ENCODE measurements at regions not wholly inside any gene's neighbourhood (a gene's known extent, or its start where the extent isn't known, plus 50 kb on each side); places are given as distances from the start of the nearest gene placed in this dataset.

- no peak for DNase-seq (ENCODE audit: low read depth in 4 of 4, low spot score in 3 of 4)
These were observed 286.5 kb upstream of the SYT4 start for GRCh38 chr18:43563780-43564179.

DNA sequence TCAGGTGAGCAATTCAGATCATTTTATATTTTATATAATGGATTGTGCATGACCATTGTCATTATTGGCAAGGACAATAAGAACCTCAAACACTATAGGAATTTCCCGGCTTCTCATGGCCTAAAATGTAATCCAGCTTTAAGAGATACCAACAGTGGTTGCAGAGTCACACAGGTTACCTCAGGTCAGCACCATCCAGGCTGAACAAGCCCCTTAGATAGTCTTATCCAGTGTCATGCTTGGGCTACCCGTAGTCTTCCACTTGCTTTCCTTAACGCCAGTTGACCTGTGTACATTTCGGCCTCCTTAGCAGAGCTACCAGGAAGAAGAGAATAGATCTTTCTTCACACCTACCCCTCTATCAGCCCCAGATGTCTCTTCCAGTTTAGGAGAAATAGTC lies 293.3 kb upstream of the SYT4 start:
- DNase-seq (ENCODE audit: low read depth in 4 of 4, low spot score in 3 of 4), result no peak

GRCh38 chr18:43571078-43571689 lies 293.9 kb upstream of the SYT4 start:
- peak in 2 of 4 donors; percentile 39 to 45 for DNase-seq (ENCODE audit: low read depth in 4 of 4, low spot score in 3 of 4)

DNA sequence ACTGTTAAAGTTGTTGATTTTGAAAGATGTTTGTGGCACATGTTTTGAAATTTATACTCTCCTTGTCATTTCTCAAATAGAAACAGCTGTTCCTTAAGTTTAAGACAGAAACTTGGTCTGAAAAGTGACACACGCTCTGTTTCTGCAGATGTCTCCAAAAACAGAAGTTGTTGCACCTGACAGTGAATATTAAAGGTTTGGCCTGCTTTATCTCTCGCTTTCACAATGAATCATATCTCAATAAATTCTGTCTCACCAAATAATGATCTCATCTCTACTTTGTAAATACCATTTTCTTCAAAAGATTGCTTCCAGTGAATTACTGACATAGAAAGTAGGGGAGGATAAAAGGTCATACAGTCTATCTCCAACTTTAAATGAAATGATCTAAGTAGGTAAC lies 294.9 kb upstream of the SYT4 start:
- DNase-seq (ENCODE audit: low read depth in 4 of 4, low spot score in 3 of 4), result no peak

DNA sequence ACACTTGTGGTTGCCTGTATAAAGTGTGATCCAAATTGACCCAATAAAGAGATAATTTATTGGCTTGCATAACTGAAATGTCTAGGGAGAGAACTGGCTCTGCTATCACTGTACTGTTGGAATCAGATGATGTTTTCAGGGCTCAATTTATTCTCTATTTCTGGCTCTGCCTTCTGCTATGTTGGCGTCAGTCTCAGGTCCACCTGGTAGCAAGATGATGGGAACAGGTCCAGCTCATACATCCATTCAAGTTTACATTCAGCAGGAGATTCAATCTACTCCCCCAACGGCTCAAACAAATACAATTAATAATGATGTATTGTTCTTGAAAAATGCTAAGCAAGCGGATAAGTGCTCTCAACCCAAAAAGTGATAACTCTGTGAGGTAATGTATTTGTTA lies 297.7 kb upstream of the SYT4 start:
- DNase-seq (ENCODE audit: low read depth in 4 of 4, low spot score in 3 of 4), result no peak

GRCh38 chr18:43578211-43578610 lies 300.9 kb upstream of the SYT4 start:
- DNase-seq (ENCODE audit: low read depth in 4 of 4, low spot score in 3 of 4), result no peak

DNA sequence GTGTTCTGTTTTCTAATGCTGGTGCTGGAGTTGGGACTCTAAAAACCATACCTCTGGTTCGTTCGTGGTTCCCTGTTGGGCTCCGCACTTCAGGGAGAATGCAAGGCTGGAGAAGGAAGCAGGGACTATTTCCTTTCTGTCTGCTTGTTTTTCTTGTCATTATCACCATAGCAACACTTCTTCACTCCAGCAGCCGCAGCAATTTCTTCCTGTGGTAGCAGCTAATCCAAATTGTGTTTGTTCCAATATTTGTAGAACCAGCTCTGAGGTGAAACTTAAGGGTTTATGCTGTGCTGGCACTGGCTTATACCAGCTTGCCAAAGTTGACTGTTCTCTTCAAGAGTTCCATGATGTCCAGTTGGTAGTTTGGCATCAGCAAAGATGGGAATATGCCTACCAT lies 301.4 kb upstream of the SYT4 start:
- no peak for DNase-seq (ENCODE audit: low read depth in 4 of 4, low spot score in 3 of 4)

DNA sequence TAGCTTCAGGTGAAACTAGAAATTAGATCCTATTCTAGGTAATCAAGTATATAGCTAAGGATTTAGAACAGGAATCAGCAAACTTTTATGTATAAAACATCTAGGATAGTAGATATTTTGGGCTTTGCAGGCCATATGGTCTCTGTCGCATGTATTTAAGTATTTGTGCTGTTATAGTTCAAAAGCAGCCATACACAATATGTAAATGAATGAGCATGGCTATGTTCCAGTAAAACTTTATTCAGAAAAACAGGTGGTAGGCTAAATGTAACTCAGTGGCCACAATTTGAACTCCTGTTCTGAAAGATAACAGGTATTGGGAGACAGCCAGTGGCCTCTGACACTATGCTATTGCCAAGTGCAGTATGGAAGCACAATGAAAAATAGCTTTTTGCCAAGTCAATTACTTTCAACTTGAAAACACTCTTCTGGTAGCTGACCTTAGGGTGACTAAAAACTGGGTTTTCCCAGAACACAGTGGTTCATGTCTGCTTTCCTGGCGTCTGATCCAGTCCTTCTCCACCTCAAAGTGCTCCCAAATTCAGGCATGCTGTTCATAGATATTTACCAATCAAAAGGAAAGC lies 304.7 kb upstream of the SYT4 start:
- no peak for DNase-seq (ENCODE audit: low read depth in 4 of 4, low spot score in 3 of 4)

DNA sequence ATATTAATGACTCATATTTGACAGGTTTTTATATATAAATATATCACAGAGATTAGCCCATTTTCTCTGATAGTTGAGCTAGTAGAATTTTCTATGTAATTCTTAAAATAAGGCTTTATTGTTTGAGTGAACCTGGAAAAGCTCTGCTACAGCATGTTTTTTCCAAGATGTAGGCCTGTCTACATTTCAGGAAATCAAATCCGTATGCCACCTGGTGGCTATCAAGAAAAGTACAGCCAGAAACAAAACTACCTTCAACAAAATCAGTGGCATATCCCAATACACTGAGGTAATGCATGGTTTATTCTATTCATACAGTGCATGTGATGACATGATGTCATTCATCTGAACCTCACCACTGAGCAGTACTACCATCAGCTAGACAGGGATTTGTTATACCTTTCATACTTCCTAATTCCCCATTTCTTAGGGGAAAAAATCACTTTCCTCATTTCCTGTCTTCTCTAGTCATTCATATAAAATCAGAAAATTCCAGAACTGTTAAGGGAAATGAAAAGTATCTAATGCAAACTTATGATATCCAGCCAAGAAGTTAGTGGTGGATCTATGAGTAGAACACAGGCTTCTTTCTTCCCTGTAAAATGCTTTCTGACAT lies 310.4 kb upstream of the SYT4 start:
- DNase-seq (ENCODE audit: low read depth in 4 of 4, low spot score in 3 of 4), result no peak

DNA sequence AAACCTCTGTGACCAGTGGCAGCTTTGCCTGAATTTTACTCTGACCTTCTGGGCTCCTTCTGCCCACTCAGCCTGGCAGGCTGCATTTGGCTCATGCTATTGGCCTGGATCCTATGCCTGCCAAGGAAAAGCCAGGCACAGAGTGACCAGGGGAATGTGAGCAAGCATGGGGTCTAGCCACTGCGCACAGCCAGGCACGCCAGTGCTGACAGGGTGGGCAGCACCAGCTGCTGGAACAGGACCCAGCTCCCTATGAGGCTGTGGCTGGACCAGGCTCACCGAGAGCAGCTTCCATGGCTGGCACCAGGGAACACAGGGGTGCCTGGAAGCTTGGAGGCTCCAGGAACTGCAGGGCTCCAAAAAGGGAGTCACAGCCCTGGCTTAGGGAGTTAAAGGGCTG lies 311.5 kb upstream of the SYT4 start:
- no peak for DNase-seq (ENCODE audit: low read depth in 4 of 4, low spot score in 3 of 4)

DNA sequence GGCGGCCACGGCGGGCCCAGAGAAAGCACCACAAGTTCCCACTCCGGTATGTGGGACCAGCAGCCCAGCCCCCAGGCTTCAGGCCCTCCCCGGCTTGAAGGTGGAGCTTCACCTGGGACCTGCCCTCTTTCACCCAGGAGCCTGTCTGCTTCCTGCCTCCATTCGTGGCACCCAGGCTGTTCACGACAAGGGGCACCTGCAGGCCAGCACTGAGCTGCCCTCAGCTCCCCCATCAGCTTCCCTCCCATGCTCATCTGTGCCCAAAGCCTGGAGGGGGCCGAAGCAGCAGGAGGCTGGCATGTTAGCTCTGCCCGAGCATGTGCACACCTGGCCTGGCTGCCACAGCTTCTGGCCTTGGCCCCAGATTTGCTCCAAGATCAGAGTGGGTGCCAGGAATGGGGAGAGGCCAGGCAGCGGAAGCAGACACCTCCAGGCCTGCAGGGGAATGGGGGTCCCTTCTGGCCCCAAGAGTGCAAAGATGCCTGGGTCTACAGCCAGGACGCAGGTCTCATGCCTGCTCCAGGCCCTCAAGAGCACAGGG lies 312.4 kb upstream of the SYT4 start:
- no peak for DNase-seq (ENCODE audit: low read depth in 4 of 4, low spot score in 3 of 4)

- DNase-seq (ENCODE audit: low read depth in 4 of 4, low spot score in 3 of 4), result no peak
These were observed 313.1 kb upstream of the SYT4 start for GRCh38 chr18:43590182-43590903.

GRCh38 chr18:43592269-43592668 lies 315.0 kb upstream of the SYT4 start:
- DNase-seq (ENCODE audit: low read depth in 4 of 4, low spot score in 3 of 4), result no peak

DNA sequence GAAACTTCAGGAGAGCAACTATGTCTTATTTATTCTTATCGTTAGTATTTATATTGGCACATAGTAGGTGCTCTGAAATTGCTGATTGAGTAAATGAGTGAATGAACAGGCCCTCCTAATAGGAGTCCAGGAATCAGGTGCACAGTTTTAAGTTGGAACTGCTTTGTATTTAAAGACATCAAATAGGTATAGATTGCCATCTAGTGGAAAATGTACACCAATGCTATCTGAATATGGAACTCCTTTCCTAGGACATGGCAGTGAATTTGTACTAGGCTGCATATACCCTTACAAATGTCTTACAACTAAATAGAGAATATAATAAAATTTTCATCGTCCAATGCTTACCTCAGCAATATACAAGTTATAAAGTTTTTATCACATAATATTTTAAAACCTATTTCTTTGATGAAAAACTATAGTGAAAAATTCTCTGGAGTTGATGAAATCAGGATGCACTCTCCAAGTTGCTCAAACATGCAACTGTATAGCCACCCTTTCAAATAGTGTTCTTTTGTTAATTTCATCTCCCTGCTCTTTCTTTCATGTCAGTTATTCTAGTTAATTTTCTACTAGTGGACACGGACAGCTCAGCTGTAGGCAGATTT lies 318.9 kb upstream of the SYT4 start:
- no peak for DNase-seq (ENCODE audit: low read depth in 4 of 4, low spot score in 3 of 4)

GRCh38 chr18:43601432-43601831 lies 324.1 kb upstream of the SYT4 start:
- DNase-seq (ENCODE audit: low read depth in 4 of 4, low spot score in 3 of 4), result no peak

DNA sequence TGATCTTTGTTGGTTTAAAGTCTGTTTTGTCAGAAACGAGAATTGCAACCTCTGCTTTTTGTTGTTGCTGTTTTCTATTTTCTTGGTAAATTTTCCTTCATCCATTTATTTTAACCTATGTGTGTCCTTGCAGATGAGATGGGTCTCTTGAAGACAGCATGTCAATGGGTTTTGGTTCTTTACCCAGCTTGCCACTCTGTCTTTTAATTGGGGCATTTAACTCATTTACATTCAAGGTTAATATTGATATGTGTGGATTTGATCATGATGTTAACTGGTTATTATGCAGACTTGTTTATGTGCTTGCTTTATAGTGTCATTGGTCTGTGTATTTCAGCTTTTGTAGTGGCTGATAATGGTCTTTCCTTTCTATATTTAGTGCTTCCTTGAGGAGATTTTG lies 327.9 kb upstream of the SYT4 start:
- DNase-seq (ENCODE audit: low read depth in 4 of 4, low spot score in 3 of 4), result no peak

- DNase-seq (ENCODE audit: low read depth in 4 of 4, low spot score in 3 of 4), result no peak
These were observed 329.5 kb upstream of the SYT4 start for GRCh38 chr18:43606795-43607194.

GRCh38 chr18:43620936-43621335 lies 343.6 kb upstream of the SYT4 start:
- peak in 2 of 4 donors; percentile 12 to 16 for DNase-seq (ENCODE audit: low read depth in 4 of 4, low spot score in 3 of 4)

- no peak for DNase-seq (ENCODE audit: low read depth in 4 of 4, low spot score in 3 of 4)
These were observed 344.7 kb upstream of the SYT4 start for GRCh38 chr18:43622024-43622423.

GRCh38 chr18:43625582-43625981 lies 348.3 kb upstream of the SYT4 start:
- no peak for DNase-seq (ENCODE audit: low read depth in 4 of 4, low spot score in 3 of 4)

DNA sequence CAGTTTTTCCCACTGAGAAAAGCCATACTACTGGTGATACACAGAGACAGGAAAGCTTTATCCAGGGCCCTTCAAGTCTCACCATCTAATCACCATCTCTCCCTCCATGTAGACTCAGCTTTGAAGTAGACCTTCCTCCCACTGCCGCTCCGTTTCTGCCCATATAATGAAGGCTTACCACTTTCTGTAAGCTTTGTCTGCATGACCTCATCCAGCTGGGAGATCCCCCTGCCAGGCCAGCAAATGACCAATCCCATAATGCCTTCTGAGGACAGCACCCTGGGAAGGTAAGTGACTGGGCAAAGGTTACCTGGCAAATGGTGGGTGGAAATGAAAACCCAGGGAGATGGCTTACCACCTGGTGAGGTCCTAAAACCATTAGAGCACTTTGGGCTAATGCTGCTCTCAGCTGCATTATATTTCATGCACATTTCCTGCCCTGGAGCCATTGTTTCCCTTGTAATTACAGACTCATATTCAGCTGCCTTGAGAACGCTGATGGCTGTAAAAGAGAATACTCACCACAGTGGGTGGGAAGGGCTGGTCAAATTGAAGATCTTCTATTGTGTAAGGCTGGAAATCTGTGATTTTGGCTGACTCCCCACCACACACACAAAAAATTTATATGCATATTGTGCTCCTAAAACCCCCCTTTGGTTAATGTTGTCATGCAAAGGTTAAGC lies 350.7 kb upstream of the SYT4 start:
- no peak for DNase-seq (ENCODE audit: low read depth in 4 of 4, low spot score in 3 of 4)

All from left renal pelvis (tissue), 4 donors.